ENCODE measurements at regions not wholly inside any gene's neighbourhood (a gene's known extent, or its start where the extent isn't known, plus 50 kb on each side); places are given as distances from the start of the nearest gene placed in this dataset.
"Not testable (repeated sequence)": the region's sequence is repeated elsewhere in the genome, so short reads cannot be mapped to it uniquely, and the experiment has no call there.

- no peak for DNase-seq (ENCODE audit: low read depth)
These were observed 1097.4 kb upstream of the TMEM132C start for GRCh38 chr12:127169321-127170181.

- no peak for DNase-seq (ENCODE audit: low read depth)
These were observed 1096.5 kb upstream of the TMEM132C start for GRCh38 chr12:127170226-127171180.

- DNase-seq (ENCODE audit: low read depth) = no peak
These were observed 1094.1 kb upstream of the TMEM132C start for GRCh38 chr12:127172861-127173260.

- DNase-seq (ENCODE audit: low read depth) = not testable (repeated sequence)
These were observed 1093.0 kb upstream of the TMEM132C start for GRCh38 chr12:127173971-127174370.

- DNase-seq (ENCODE audit: low read depth) = no peak
These were observed 1092.1 kb upstream of the TMEM132C start for GRCh38 chr12:127174881-127175280.

GRCh38 chr12:127175361-127175760, 1091.6 kb upstream of the TMEM132C start:
- DNase-seq (ENCODE audit: low read depth) = no peak

- DNase-seq (ENCODE audit: low read depth) = no peak
These were observed 1090.2 kb upstream of the TMEM132C start for GRCh38 chr12:127176804-127177203.

GRCh38 chr12:127178052-127178451, 1088.9 kb upstream of the TMEM132C start:
- no peak for DNase-seq (ENCODE audit: low read depth)

- no peak for DNase-seq (ENCODE audit: low read depth)
These were observed 1088.5 kb upstream of the TMEM132C start for GRCh38 chr12:127178463-127178862.

GRCh38 chr12:127179176-127179575, 1087.8 kb upstream of the TMEM132C start:
- DNase-seq (ENCODE audit: low read depth) = no peak

GRCh38 chr12:127182018-127182417, 1085.0 kb upstream of the TMEM132C start:
- DNase-seq (ENCODE audit: low read depth) = no peak

GRCh38 chr12:127189992-127190391, 1077.0 kb upstream of the TMEM132C start:
- DNase-seq (ENCODE audit: low read depth) = no peak

- no peak for DNase-seq (ENCODE audit: low read depth)
These were observed 1075.8 kb upstream of the TMEM132C start for GRCh38 chr12:127191129-127191528.

GRCh38 chr12:127192391-127192790, 1074.6 kb upstream of the TMEM132C start:
- no peak for DNase-seq (ENCODE audit: low read depth)

- no peak for DNase-seq (ENCODE audit: low read depth)
These were observed 1073.6 kb upstream of the TMEM132C start for GRCh38 chr12:127193341-127193740.

GRCh38 chr12:127194176-127194575, 1072.8 kb upstream of the TMEM132C start:
- no peak for DNase-seq (ENCODE audit: low read depth)

GRCh38 chr12:127205781-127206555, 1061.0 kb upstream of the TMEM132C start:
- DNase-seq (ENCODE audit: low read depth) = no peak

GRCh38 chr12:127209318-127209717, 1057.7 kb upstream of the TMEM132C start:
- no peak for DNase-seq (ENCODE audit: low read depth)

GRCh38 chr12:127214186-127214585, 1052.8 kb upstream of the TMEM132C start:
- no peak for DNase-seq (ENCODE audit: low read depth)

GRCh38 chr12:127223011-127223410, 1044.0 kb upstream of the TMEM132C start:
- no peak for DNase-seq (ENCODE audit: low read depth)

- DNase-seq (ENCODE audit: low read depth) = no peak
These were observed 1043.2 kb upstream of the TMEM132C start for GRCh38 chr12:127223731-127224130.

- DNase-seq (ENCODE audit: low read depth) = no peak
These were observed 1036.1 kb upstream of the TMEM132C start for GRCh38 chr12:127230843-127231260.

Data from activated T-cell treated with anti-CD3 and anti-CD28 coated beads for 1 hour (primary cell).